A673 (cell line): ENCODE measurements at regions not wholly inside any gene's neighbourhood (a gene's known extent, or its start where the extent isn't known, plus 50 kb on each side); places are given as distances from the start of the nearest gene placed in this dataset.

Source experiments
- EZH2 ChIP-seq: fragments of 200-600 bp; sonication (generic); IDR thresholded peaks from 2 replicates; pipeline ENCODE4 v1.6.1; 2017; ENCODE audit warnings: borderline replicate concordance, low read depth, mild to moderate bottlenecking, mixed read lengths, antibody characterized with exemption, low read length; ENCODE audit not compliant: poor library complexity, severe bottlenecking
- TF ChIP-seq, protein P1 (sequence below): fragments of 300-800, 200-600 bp; sonication (generic); conservative IDR thresholded peaks from 2 replicates; pipeline ENCODE4 v1.5.1; 2017; ENCODE audit warnings: low read depth, mild to moderate bottlenecking, antibody characterized with exemption, low read length, moderate library complexity, mixed read lengths

DNA sequence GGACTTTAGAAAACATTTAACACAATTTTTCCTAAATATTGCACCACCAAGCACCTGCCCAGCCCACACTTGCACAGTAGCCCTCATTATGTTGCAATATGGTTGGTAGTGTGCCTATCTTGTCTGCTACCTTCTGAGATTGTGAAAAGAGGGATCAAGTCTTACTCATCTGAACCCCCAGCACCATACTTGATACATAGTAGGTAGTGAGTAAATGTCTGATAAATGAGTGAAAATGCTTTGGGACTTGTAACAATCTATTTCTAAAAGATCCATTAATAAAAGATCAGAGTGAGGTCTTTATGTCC is 118.4 kb upstream of the MED14 start:
- TF ChIP-seq EZH2: no peak
- TF ChIP-seq, protein P1, sequence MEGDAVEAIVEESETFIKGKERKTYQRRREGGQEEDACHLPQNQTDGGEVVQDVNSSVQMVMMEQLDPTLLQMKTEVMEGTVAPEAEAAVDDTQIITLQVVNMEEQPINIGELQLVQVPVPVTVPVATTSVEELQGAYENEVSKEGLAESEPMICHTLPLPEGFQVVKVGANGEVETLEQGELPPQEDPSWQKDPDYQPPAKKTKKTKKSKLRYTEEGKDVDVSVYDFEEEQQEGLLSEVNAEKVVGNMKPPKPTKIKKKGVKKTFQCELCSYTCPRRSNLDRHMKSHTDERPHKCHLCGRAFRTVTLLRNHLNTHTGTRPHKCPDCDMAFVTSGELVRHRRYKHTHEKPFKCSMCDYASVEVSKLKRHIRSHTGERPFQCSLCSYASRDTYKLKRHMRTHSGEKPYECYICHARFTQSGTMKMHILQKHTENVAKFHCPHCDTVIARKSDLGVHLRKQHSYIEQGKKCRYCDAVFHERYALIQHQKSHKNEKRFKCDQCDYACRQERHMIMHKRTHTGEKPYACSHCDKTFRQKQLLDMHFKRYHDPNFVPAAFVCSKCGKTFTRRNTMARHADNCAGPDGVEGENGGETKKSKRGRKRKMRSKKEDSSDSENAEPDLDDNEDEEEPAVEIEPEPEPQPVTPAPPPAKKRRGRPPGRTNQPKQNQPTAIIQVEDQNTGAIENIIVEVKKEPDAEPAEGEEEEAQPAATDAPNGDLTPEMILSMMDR: no peak
